ENCODE measurements at regions not wholly inside any gene's neighbourhood (a gene's known extent, or its start where the extent isn't known, plus 50 kb on each side); places are given as distances from the start of the nearest gene placed in this dataset.
A peak's percentile ranks its signal among the peaks of the same experiment; 100 is the strongest.
"Not testable (repeated sequence)": the region's sequence is repeated elsewhere in the genome, so short reads cannot be mapped to it uniquely, and the experiment has no call there.

- H3K4me1 ChIP-seq (ENCODE audit: insufficient read depth); H3K4me3 ChIP-seq; H3K27ac ChIP-seq; H3K27me3 ChIP-seq (replicated peaks; ENCODE audit: insufficient read depth); H3K9me2 ChIP-seq (ENCODE audit: insufficient read depth); H2AFZ ChIP-seq; H3F3A ChIP-seq (ENCODE audit: insufficient read depth); H4K20me1 ChIP-seq (ENCODE audit: insufficient read depth); in situ Hi-C loops (cut with MboI); H3K9me3 ChIP-seq (ENCODE audit: low read depth); H3K36me3 ChIP-seq (ENCODE audit: low read depth); H3K4me2 ChIP-seq (ENCODE audit: unreplicated experiment); H3K79me2 ChIP-seq (ENCODE audit: insufficient read depth); DNase-seq; H3K9ac ChIP-seq: not testable (repeated sequence)
- WGBS, 2 experiments (ENCODE audit: low coverage in 1 of 2, low lambda C conversion rate in 2 of 2, missing lambda C conversion rate in 2 of 2): no CpG with 5 or more reads among the region's 7 CpGs
These were observed 63.8 kb downstream of the SPANXA1 start for GRCh38 chrX:141520750-141521149.

- H2AFZ ChIP-seq; H3K27ac ChIP-seq; in situ Hi-C loops (cut with MboI); H3K36me3 ChIP-seq (ENCODE audit: low read depth); DNase-seq; H3K4me2 ChIP-seq (ENCODE audit: unreplicated experiment); H3K9ac ChIP-seq; H3K4me1 ChIP-seq (ENCODE audit: insufficient read depth); H4K20me1 ChIP-seq (ENCODE audit: insufficient read depth); H3F3A ChIP-seq (ENCODE audit: insufficient read depth); H3K27me3 ChIP-seq (replicated peaks; ENCODE audit: insufficient read depth); H3K9me3 ChIP-seq (ENCODE audit: low read depth); H3K79me2 ChIP-seq (ENCODE audit: insufficient read depth); H3K9me2 ChIP-seq (ENCODE audit: insufficient read depth); H3K4me3 ChIP-seq: not testable (repeated sequence)
- no CpG with 5 or more reads among the region's 6 CpGs for WGBS, 2 experiments (ENCODE audit: low coverage in 1 of 2, low lambda C conversion rate in 2 of 2, missing lambda C conversion rate in 2 of 2)
These were observed 108.8 kb downstream of the SPANXA1 start for GRCh38 chrX:141475788-141476187.

GRCh38 chrX:141469469-141469868 is 115.1 kb downstream of the SPANXA1 start:
- DNase-seq: peak; percentile 6
- TF ChIP-seq EZH2 (IDR thresholded peaks at IDR 0.05; ENCODE audit: insufficient read depth, poor library complexity, severe bottlenecking): no peak
- TF ChIP-seq EZH2phosphoT487 (IDR thresholded peaks at IDR 0.05; ENCODE audit: insufficient read depth, low read depth): no peak
- Histone ChIP-seq H4K20me1 (ENCODE audit: insufficient read depth) (no peaks in the 10 kb centered on the region), H3K9me2 (ENCODE audit: insufficient read depth) (no peaks in the 10 kb centered on the region), H3K79me2 (ENCODE audit: insufficient read depth) (no peaks in the 10 kb centered on the region), H2AFZ (no peak overlapping the region), H3K27ac (peak overlapping the region; percentile 45; the same call in 1 of the 2 replicates), H3K9ac (no peak overlapping the region), H3K9me3 (ENCODE audit: low read depth) (no peaks in the 10 kb centered on the region), H3K36me3 (ENCODE audit: low read depth) (no peaks in the 10 kb centered on the region), H3K4me2 (ENCODE audit: unreplicated experiment) (peak overlapping the region; percentile 28), H3K4me3 (no peak overlapping the region), H3K4me1 (ENCODE audit: insufficient read depth) (no peaks in the 10 kb centered on the region), H3K27me3 (replicated peaks; ENCODE audit: insufficient read depth) (no peaks in the 10 kb centered on the region), H3F3A (ENCODE audit: insufficient read depth) (0 out of 2 replicates have a peak, but pooled peaks cover 5% of the 10 kb centered on the region)
- WGBS, 2 experiments (ENCODE audit: low coverage in 1 of 2, low lambda C conversion rate in 2 of 2, missing lambda C conversion rate in 2 of 2): 12 to 13% methylated on average over 4 of the region's 4 CpGs
- in situ Hi-C loops (cut with MboI): loop anchor here (25.0 kb wide), 1 partner anchor 268 kb away; no protein-coding TSS in a partner anchor

- H3K36me3 ChIP-seq (ENCODE audit: low read depth): no peaks in the 10 kb centered on the region
- no peaks in the 10 kb centered on the region for H3K79me2 ChIP-seq (ENCODE audit: insufficient read depth)
- no peak overlapping the region for H3K4me3 ChIP-seq
- 0 out of 2 replicates have a peak, but pooled peaks cover 5% of the 10 kb centered on the region for H3F3A ChIP-seq (ENCODE audit: insufficient read depth)
- H3K9me2 ChIP-seq (ENCODE audit: insufficient read depth): no peaks in the 10 kb centered on the region
- in situ Hi-C loops (cut with MboI): loop anchor here (25.0 kb wide), 1 partner anchor 268 kb away; no protein-coding TSS in a partner anchor
- H4K20me1 ChIP-seq (ENCODE audit: insufficient read depth): no peaks in the 10 kb centered on the region
- 0% methylated on average over 1 of the region's 1 CpG for WGBS, 2 experiments (ENCODE audit: low coverage in 1 of 2, low lambda C conversion rate in 2 of 2, missing lambda C conversion rate in 2 of 2)
- H3K27me3 ChIP-seq (replicated peaks; ENCODE audit: insufficient read depth): no peaks in the 10 kb centered on the region
- no peak overlapping the region for H3K9ac ChIP-seq
- H2AFZ ChIP-seq: no peak overlapping the region
- DNase-seq: peak; percentile 60
- H3K9me3 ChIP-seq (ENCODE audit: low read depth): no peaks in the 10 kb centered on the region
- peak overlapping the region; percentile 28 for H3K4me2 ChIP-seq (ENCODE audit: unreplicated experiment)
- TF ChIP-seq EZH2 (IDR thresholded peaks at IDR 0.05; ENCODE audit: insufficient read depth, poor library complexity, severe bottlenecking): no peak
- TF ChIP-seq EZH2phosphoT487 (IDR thresholded peaks at IDR 0.05; ENCODE audit: insufficient read depth, low read depth): no peak
- H3K4me1 ChIP-seq (ENCODE audit: insufficient read depth): no peaks in the 10 kb centered on the region
- peak overlapping the region; percentile 45; the same call in 1 of the 2 replicates for H3K27ac ChIP-seq
These were observed 115.6 kb downstream of the SPANXA1 start for GRCh38 chrX:141468940-141469339.

- Histone ChIP-seq H3K4me1 (ENCODE audit: insufficient read depth) (no peaks in the 10 kb centered on the region), H3K36me3 (ENCODE audit: low read depth) (no peaks in the 10 kb centered on the region), H3K4me3 (no peak overlapping the region), H3K4me2 (ENCODE audit: unreplicated experiment) (no peak overlapping the region), H3K27me3 (replicated peaks; ENCODE audit: insufficient read depth) (no peaks in the 10 kb centered on the region), H4K20me1 (ENCODE audit: insufficient read depth) (no peaks in the 10 kb centered on the region), H3K9ac (no peak overlapping the region), H3K79me2 (ENCODE audit: insufficient read depth) (no peaks in the 10 kb centered on the region), H3K27ac (no peak overlapping the region), H2AFZ (no peak overlapping the region), H3K9me3 (ENCODE audit: low read depth) (no peaks in the 10 kb centered on the region), H3K9me2 (ENCODE audit: insufficient read depth) (no peaks in the 10 kb centered on the region), H3F3A (ENCODE audit: insufficient read depth) (0 out of 2 replicates have a peak, but pooled peaks cover 5% of the 10 kb centered on the region)
- peak; percentile 2 for DNase-seq
- in situ Hi-C loops (cut with MboI): loop anchor here (25.0 kb wide), 1 partner anchor 270 kb away; no protein-coding TSS in a partner anchor
- TF ChIP-seq EZH2phosphoT487 (IDR thresholded peaks at IDR 0.05; ENCODE audit: insufficient read depth, low read depth) (no peak), EZH2 (IDR thresholded peaks at IDR 0.05; ENCODE audit: insufficient read depth, poor library complexity, severe bottlenecking) (no peak)
- WGBS, 2 experiments (ENCODE audit: low coverage in 1 of 2, low lambda C conversion rate in 2 of 2, missing lambda C conversion rate in 2 of 2): 17 to 37% methylated on average over 4 of the region's 4 CpGs
These were observed 117.1 kb downstream of the SPANXA1 start for GRCh38 chrX:141467442-141467841.
